Smooth muscle cell (in vitro differentiated cells): ENCODE measurements at regions not wholly inside any gene's neighbourhood (a gene's known extent, or its start where the extent isn't known, plus 50 kb on each side); places are given as distances from the start of the nearest gene placed in this dataset.

Source experiments
- DNase-seq: peaks from one replicate; lab custom pipeline; 2025; ENCODE audit not compliant: unreplicated experiment; lab: John Stamatoyannopoulos, UW
- H2AFZ ChIP-seq: fragments of 200-600 bp; sonication (generic); 2 replicates; pipeline ENCODE4 v1.6.0; 2016; ENCODE audit warnings: antibody characterized with exemption, low read depth, mild to moderate bottlenecking
- H3F3A ChIP-seq: fragments of 200-600 bp; sonication (generic); 2 replicates; pipeline ENCODE4 v1.6.0; 2017; ENCODE audit warnings: antibody characterized with exemption, low read depth
- H3K27ac ChIP-seq: fragments of 200-600 bp; sonication (generic); 2 replicates; pipeline ENCODE4 v1.5.1; 2016; ENCODE audit warnings: low read depth, mild to moderate bottlenecking
- H3K27me3 ChIP-seq: fragments of 200-600 bp; sonication (generic); 2 replicates; pipeline ENCODE4 v1.6.1; 2016; ENCODE audit warnings: low read depth, mild to moderate bottlenecking
- H3K36me3 ChIP-seq: fragments of 200-600 bp; sonication (generic); 2 replicates; pipeline ENCODE4 v1.5.1; 2016; ENCODE audit warnings: low read depth
- H3K4me1 ChIP-seq: fragments of 200-600 bp; sonication (generic); 2 replicates; pipeline ENCODE4 v1.5.1; 2016; ENCODE audit warnings: low read depth
- H3K4me2 ChIP-seq: fragments of 200-600 bp; sonication (generic); 2 replicates; pipeline ENCODE4 v1.6.0; 2016; ENCODE audit warnings: mild to moderate bottlenecking
- H3K4me3 ChIP-seq: fragments of 200-600 bp; sonication (generic); 2 replicates; pipeline ENCODE4 v1.5.1; 2016; ENCODE audit warnings: mild to moderate bottlenecking
- H3K79me2 ChIP-seq: fragments of 200-600 bp; sonication (generic); 2 replicates; pipeline ENCODE4 v1.6.0; 2016; ENCODE audit warnings: low read depth, mild to moderate bottlenecking
- H3K9ac ChIP-seq: fragments of 200-600 bp; sonication (generic); 2 replicates; pipeline ENCODE4 v1.6.0; 2016; ENCODE audit warnings: low read depth
- H3K9me3 ChIP-seq: fragments of 200-600 bp; sonication (generic); replicated peaks from 2 replicates; pipeline ENCODE4 v1.5.1; 2016; ENCODE audit warnings: low read depth
- H4K20me1 ChIP-seq: fragments of 200-600 bp; sonication (generic); 2 replicates; pipeline ENCODE4 v1.6.0; 2016; ENCODE audit warnings: low read depth
- WGBS: methylation state at CpG from one replicate; pipeline ENCODE4 v1.1.7; 2016; ENCODE audit warnings: low lambda C conversion rate; 5-methylcytosine and 5-hydroxymethylcytosine counted together
- TF ChIP-seq, protein P1 (sequence below): fragments of 200-600 bp; sonication (generic); IDR thresholded peaks from 2 replicates; pipeline ENCODE4 v1.5.1; 2017; ENCODE audit warnings: borderline replicate concordance, mild to moderate bottlenecking, antibody characterized with exemption; ENCODE audit not compliant: insufficient read depth, poor library complexity, severe bottlenecking

DNA sequence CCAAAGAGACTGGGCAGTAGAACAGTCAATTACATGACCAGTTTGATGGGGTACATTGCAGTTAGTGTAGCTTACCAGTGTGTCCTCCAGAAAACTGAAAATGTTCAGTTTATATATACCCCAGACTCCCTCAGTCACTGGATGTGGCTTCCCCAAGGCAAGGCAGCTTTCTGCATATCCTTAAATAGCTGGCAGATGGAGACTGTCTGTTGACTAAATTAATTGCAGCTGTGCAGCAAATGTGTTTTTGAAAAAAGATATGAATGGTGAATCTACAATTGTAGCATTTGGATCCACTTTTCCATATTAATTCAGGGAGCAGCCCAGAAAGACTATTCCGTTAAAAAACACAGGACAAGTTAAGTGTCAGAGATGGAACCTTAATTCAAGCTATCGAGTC, 565.1 kb upstream of the CCDC179 start:
- no peak for DNase-seq
- 87% methylated on average over 2 of the region's 2 CpGs for WGBS

DNA sequence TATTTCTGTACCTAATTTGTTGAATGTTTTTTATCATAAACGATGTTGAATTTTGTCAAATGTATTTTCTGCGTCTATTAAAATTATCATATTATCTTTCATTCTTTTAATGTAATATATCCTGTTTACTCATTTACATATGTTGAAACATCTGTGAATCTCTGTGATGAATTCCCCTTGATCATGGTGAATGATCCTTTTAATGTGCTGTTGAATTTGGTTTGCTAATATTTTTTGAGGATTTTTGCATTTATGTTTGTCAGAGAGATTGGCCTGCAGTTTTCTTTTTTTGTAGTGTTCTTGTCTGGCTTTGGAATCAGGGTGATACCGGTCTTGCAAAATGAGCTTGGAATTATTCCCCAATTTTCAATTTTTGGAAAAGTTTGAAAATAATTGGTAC, 569.3 kb upstream of the CCDC179 start:
- Histone ChIP-seq H4K20me1 (no peaks in the 10 kb centered on the region), H3K79me2 (no peaks in the 10 kb centered on the region), H3K27me3 (no peaks in the 10 kb centered on the region), H3K27ac (no peak overlapping the region), H3K4me2 (no peak overlapping the region), H3K4me3 (no peak overlapping the region), H2AFZ (no peak overlapping the region), H3F3A (no peaks in the 10 kb centered on the region), H3K9me3 (no peaks in the 10 kb centered on the region), H3K4me1 (no peaks in the 10 kb centered on the region), H3K36me3 (no peaks in the 10 kb centered on the region), H3K9ac (no peak overlapping the region)
- DNase-seq: no peak
- 98% methylated on average over 3 of the region's 3 CpGs for WGBS
- TF ChIP-seq, protein P1, sequence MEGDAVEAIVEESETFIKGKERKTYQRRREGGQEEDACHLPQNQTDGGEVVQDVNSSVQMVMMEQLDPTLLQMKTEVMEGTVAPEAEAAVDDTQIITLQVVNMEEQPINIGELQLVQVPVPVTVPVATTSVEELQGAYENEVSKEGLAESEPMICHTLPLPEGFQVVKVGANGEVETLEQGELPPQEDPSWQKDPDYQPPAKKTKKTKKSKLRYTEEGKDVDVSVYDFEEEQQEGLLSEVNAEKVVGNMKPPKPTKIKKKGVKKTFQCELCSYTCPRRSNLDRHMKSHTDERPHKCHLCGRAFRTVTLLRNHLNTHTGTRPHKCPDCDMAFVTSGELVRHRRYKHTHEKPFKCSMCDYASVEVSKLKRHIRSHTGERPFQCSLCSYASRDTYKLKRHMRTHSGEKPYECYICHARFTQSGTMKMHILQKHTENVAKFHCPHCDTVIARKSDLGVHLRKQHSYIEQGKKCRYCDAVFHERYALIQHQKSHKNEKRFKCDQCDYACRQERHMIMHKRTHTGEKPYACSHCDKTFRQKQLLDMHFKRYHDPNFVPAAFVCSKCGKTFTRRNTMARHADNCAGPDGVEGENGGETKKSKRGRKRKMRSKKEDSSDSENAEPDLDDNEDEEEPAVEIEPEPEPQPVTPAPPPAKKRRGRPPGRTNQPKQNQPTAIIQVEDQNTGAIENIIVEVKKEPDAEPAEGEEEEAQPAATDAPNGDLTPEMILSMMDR: no peak

More for the DNA sequence above, 565.1 kb upstream of the CCDC179 start:
- TF ChIP-seq, protein P1: no peak
- H3K4me3 ChIP-seq: no peak overlapping the region
- no peak overlapping the region for H3K27ac ChIP-seq
- no peak overlapping the region for H3K9ac ChIP-seq
- no peak overlapping the region for H2AFZ ChIP-seq
- H3K4me1 ChIP-seq: no peaks in the 10 kb centered on the region
- H3F3A ChIP-seq: no peaks in the 10 kb centered on the region
- no peak overlapping the region for H3K4me2 ChIP-seq
- H4K20me1 ChIP-seq: no peaks in the 10 kb centered on the region
- no peaks in the 10 kb centered on the region for H3K36me3 ChIP-seq
- H3K9me3 ChIP-seq: no peaks in the 10 kb centered on the region
- no peaks in the 10 kb centered on the region for H3K27me3 ChIP-seq
- H3K79me2 ChIP-seq: no peaks in the 10 kb centered on the region

DNA sequence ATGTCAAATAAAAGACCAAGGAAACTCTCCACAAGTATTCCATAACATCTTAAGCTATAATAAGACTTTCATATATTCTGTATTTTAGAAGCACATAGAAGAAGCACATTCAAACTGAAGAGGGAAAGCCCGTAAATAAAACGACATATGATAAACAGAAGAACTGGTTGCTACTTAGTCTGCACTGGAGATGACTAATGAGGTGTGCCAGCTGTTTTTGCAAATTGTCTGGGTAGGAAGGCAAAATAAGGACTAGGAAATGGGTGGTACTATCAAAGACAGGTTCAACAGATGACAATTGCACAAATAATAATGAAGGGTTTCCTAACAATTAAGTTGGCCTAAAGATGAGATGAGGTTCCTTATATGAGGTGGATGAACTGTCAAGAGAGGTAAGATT, 593.2 kb upstream of the CCDC179 start:
- Histone ChIP-seq H3K27ac (no peak overlapping the region), H3F3A (no peaks in the 10 kb centered on the region), H3K9me3 (no peaks in the 10 kb centered on the region), H3K79me2 (no peaks in the 10 kb centered on the region), H3K4me3 (no peak overlapping the region), H3K9ac (no peak overlapping the region), H2AFZ (no peak overlapping the region), H4K20me1 (no peaks in the 10 kb centered on the region), H3K4me2 (no peak overlapping the region), H3K36me3 (no peaks in the 10 kb centered on the region), H3K4me1 (no peaks in the 10 kb centered on the region), H3K27me3 (no peaks in the 10 kb centered on the region)
- no peak for DNase-seq
- WGBS: 77% methylated on average over 2 of the region's 2 CpGs
- TF ChIP-seq, protein P1: no peak

DNA sequence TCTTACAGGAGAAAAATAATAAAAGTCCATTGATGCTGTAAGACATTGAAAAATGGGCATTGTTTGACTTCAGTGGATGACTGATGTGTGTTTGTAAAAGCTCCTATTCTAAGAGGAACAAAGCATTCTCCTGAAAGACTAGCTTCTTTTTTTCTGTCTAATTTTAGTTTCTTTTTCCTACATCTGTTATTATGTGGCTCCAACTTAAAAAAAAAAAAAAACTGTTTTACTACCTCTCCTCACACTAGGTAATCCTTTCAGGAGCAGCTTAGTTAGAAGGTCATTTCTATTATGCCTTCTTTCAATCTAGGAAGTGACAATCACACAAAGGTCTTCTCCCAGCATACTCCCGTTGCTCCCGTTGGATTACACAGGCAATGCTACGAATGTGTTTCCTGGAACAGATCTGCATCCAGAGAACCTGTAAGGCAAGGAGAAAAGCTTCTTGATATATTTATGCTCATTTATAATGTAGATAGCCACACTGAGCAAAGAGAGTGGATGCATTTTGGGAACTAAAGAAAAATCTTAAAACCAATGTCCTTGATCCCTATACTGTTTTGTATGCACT, 595.1 kb upstream of the CCDC179 start:
- Histone ChIP-seq H4K20me1 (no peaks in the 10 kb centered on the region), H3K36me3 (no peaks in the 10 kb centered on the region), H3K27me3 (no peaks in the 10 kb centered on the region), H3K4me2 (no peak overlapping the region), H3K9ac (no peak overlapping the region), H2AFZ (no peak overlapping the region), H3K9me3 (no peaks in the 10 kb centered on the region), H3K4me1 (no peaks in the 10 kb centered on the region), H3F3A (no peaks in the 10 kb centered on the region), H3K4me3 (no peak overlapping the region), H3K27ac (no peak overlapping the region), H3K79me2 (no peaks in the 10 kb centered on the region)
- TF ChIP-seq, protein P1: no peak
- no peak for DNase-seq
- 81% methylated on average over 3 of the region's 3 CpGs for WGBS
